ENCODE measurements at regions not wholly inside any gene's neighbourhood (a gene's known extent, or its start where the extent isn't known, plus 50 kb on each side); places are given as distances from the start of the nearest gene placed in this dataset.

DNA sequence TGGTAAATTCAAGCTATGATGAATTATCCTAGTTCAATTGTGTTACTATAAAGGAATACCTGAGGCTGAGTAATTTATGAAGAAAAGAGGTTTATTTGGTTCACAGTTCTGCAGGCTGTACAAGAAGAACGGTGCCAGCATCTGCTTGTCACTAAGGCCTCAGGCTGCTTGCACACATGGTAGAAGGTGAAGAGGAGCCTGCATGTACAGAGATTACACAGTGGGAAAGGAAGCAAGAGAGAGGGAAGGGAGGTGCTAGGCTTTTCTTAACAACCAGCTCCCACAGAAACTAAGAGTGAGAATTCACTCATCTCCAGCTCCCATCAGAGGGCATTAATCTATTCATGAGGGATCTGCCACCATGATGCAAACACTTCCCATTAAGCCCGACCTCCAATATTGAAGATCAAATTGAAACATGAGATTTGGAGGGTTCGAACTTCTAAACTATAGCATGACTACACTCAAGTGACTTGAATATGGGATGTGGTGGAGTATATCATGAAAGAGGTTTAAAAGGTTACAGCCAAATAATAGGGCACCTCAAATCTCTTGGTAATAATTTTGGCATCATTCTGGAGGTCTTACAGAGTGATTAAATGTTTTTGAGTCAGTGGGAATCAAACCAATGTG, 58.4 kb upstream of the ETAA1 start:
- no peak overlapping the region for H3K4me3 ChIP-seq (ENCODE audit: low read length)
- TF ChIP-seq, protein P1, sequence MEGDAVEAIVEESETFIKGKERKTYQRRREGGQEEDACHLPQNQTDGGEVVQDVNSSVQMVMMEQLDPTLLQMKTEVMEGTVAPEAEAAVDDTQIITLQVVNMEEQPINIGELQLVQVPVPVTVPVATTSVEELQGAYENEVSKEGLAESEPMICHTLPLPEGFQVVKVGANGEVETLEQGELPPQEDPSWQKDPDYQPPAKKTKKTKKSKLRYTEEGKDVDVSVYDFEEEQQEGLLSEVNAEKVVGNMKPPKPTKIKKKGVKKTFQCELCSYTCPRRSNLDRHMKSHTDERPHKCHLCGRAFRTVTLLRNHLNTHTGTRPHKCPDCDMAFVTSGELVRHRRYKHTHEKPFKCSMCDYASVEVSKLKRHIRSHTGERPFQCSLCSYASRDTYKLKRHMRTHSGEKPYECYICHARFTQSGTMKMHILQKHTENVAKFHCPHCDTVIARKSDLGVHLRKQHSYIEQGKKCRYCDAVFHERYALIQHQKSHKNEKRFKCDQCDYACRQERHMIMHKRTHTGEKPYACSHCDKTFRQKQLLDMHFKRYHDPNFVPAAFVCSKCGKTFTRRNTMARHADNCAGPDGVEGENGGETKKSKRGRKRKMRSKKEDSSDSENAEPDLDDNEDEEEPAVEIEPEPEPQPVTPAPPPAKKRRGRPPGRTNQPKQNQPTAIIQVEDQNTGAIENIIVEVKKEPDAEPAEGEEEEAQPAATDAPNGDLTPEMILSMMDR (IDR thresholded peaks at IDR 0.05; ENCODE audit: insufficient read depth, low read depth, low read length, missing control alignments) = no peak
- DNase-seq (ENCODE audit: low read depth) = no peak

DNA sequence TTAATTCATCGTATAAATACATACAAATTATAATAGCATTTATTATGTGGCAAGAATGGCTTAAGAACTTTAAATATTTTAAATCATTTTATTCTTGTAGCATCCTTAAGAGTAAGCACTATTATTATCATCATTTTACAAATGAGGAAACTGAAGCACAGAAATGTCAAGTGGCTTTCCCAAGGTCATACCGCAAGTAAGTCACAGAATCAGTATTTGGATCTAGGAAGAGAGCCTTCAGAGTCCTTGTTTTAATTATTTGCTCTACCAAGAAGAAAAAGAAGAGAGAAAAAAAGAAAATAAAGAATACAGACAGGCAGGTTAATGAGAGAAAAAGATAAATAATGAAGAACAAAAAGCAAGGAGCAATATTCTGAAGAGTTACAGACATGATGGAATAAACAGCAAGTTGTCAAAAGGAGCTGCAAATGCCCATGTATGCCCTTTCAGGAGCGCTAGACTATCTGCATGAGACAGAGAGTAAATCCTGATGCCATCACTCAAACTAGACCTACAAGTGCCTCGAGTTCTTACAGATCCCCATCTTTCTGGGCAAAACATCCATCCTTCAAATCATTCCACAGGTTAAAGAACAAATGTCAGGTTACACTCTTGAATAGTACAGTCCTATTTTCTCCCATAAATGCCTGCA, 57.8 kb upstream of the ETAA1 start:
- TF ChIP-seq, protein P1 (IDR thresholded peaks at IDR 0.05; ENCODE audit: insufficient read depth, low read depth, low read length, missing control alignments) = no peak
- no peak overlapping the region for H3K4me3 ChIP-seq (ENCODE audit: low read length)

DNA sequence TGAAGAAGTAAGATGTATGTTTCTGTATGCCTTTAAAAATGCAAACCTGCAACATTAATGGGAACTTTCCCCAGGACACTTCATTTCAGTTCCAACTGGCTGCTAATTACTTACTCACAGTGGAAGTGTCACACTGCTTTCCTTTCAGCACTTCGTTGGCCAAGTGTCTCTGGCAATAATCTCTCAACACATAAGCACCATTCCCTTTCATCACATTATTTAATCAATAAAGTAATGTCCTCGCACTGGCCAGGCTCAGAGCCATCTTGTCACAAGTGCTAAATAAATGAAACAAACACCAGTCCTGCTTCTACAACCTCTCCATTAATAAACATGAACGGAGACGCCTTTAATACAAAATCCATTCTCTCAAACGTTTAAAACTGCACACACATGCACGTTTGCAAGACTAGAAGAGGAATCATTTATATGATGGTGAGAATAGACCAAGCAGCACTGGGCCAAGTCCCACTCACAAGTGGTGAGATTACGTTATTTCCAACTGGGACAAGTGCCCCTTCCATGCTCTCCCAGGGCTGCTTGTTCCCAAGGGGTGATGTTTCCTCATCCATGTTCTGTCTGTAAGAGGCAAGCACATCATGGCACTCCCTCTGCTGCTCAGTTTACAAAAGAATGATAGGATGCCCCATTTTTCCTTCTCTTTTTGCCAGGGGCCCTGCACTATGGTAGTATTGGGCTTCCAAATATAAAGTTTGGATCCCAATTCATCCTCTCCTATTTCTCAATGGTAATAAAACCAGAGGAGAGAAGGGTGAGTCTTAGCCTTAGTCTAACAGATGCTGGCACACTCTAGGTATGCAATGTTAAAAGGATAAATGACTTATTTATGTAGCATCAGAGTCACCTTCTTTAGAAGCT, 56.8 kb upstream of the ETAA1 start:
- DNase-seq (ENCODE audit: low read depth) = no peak
- no peak overlapping the region for H3K4me3 ChIP-seq (ENCODE audit: low read length)
- TF ChIP-seq, protein P1 (IDR thresholded peaks at IDR 0.05; ENCODE audit: insufficient read depth, low read depth, low read length, missing control alignments) = no peak

More for the DNA sequence above, 57.8 kb upstream of the ETAA1 start:
- no peak for DNase-seq (ENCODE audit: low read depth)

DNA sequence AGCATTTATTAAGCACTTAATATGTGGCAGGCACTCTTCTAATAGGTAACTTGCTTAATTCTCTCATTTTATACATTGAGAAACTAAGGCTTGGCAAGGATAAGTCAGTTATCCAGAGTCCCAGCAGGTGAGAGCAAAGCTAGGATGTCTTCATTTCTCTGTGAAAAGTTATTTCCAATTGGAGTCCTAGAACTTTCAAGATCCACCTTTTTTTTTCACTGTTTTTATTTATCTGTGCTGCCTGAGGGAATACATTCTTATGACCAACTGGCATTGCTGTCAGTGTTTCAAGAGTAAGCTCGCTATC, 56.2 kb upstream of the ETAA1 start:
- H3K4me3 ChIP-seq (ENCODE audit: low read length) = no peak overlapping the region
- DNase-seq (ENCODE audit: low read depth) = no peak
- TF ChIP-seq, protein P1 (IDR thresholded peaks at IDR 0.05; ENCODE audit: insufficient read depth, low read depth, low read length, missing control alignments) = no peak

DNA sequence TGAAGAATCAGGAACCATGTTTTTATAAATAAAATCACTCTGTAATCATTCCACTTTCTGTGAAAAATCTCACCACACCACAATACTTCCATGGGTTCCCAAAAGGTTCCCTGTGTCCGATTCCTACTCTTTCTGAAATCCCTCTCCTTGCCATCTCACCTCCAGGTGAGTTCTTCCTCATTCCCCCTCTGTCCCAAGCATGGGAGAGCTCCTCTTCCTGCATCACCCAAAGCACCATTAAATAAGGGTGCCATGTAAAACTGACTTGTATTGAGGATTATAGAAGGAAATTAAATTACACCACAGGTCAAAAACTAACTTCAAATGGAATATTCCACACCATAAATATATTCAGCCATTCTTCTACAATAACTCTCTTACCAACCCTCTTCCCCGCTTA, 55.8 kb upstream of the ETAA1 start:
- DNase-seq (ENCODE audit: low read depth) = no peak
- TF ChIP-seq, protein P1 (IDR thresholded peaks at IDR 0.05; ENCODE audit: insufficient read depth, low read depth, low read length, missing control alignments) = no peak
- no peak overlapping the region for H3K4me3 ChIP-seq (ENCODE audit: low read length)

DNA sequence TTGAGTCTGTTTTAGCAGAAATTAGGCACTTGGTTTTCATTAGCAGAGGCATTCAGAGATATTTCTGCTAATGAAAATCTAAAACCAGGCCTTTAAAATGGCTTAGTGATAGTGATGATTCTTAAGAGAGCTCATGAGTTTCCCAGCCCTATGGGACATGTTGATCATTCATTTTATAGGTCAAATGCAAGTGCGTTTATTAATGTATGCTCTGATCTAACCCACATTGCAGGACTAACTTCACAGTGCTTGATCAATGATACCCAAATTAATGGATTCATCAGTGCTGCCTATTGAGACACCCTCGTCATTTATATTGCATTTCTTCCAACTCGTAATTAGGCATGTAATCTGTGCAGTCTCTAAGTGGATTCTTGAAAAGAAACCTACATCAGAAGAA, 54.7 kb upstream of the ETAA1 start:
- no peak overlapping the region for H3K4me3 ChIP-seq (ENCODE audit: low read length)
- TF ChIP-seq, protein P1 (IDR thresholded peaks at IDR 0.05; ENCODE audit: insufficient read depth, low read depth, low read length, missing control alignments) = no peak
- no peak for DNase-seq (ENCODE audit: low read depth)
